Prostate gland (tissue), 2 donors: ENCODE measurements at regions not wholly inside any gene's neighbourhood (a gene's known extent, or its start where the extent isn't known, plus 50 kb on each side); places are given as distances from the start of the nearest gene placed in this dataset.
A peak's percentile ranks its signal among the peaks of the same experiment; 100 is the strongest.

Source experiments
- DNase-seq: peaks from one replicate; pipeline ENCODE4 v3.0.0-alpha.2; 2019; ENCODE audit warnings: low spot score
- H3K27ac ChIP-seq, 2 donors: fragments of 200-600 bp; sonication (generic); 2 replicates each; pipeline ENCODE4 v1.5.1; 2017 to 2019
- H3K27me3 ChIP-seq: fragments of 200-600 bp; sonication (generic); replicated peaks from 2 replicates; pipeline ENCODE4 v1.5.1; 2019; ENCODE audit not compliant: insufficient read depth
- H3K36me3 ChIP-seq, 2 donors: fragments of 200-600 bp; sonication (generic); 1 replicate in 1 of 2; 2 replicates in 1 of 2; pipeline versions ENCODE4 v1.5.1 to v1.8.1; 2017 to 2019
- H3K4me1 ChIP-seq: fragments of 200-600 bp; sonication (generic); replicated peaks from 2 replicates; pipeline ENCODE4 v1.5.1; 2019
- H3K4me3 ChIP-seq, 2 donors: fragments of 200-600 bp; sonication (generic); 2 replicates each; pipeline ENCODE4 v1.5.1; 2017 to 2019
- H3K9me3 ChIP-seq: fragments of 200-600 bp; sonication (generic); 2 replicates; pipeline ENCODE4 v1.5.1; 2017
- POLR2A ChIP-seq: fragments of 450-650 bp; IDR thresholded peaks from one replicate; pipeline ENCODE4 v1.6.1; 2016; ENCODE audit warnings: antibody characterized with exemption, mild to moderate bottlenecking
- POLR2AphosphoS5 ChIP-seq: sonication (generic); formaldehyde crosslinking; IDR thresholded peaks from one replicate; pipeline ENCODE4 v1.6.1; 2017; ENCODE audit warnings: antibody characterized with exemption
- WGBS: methylation state at CpG from one replicate; pipeline ENCODE4 v1.1.5; 2018; 5-methylcytosine and 5-hydroxymethylcytosine counted together
- intact Hi-C: fragments of 100-400 bp; cut with DNase I; formaldehyde crosslinking; loops from one replicate; pipeline ENCODE4 v1.14.2; 2022
- TF ChIP-seq, protein P1 (sequence below), 4 experiments: fragments of 200-600 bp in 2 of 4; fragments of 450-650 bp in 2 of 4; sonication (generic) in 2 of 4; IDR thresholded peaks; 1 replicate in 3 of 4; 2 replicates in 1 of 4; pipeline ENCODE4 v1.5.1; 2016 to 2019; ENCODE audit warnings: antibody characterized with exemption in 4 of 4, mild to moderate bottlenecking in 2 of 4, moderate library complexity in 2 of 4

GRCh38 chr9:82574911-82575310, 488.0 kb downstream of the RASEF start:
- no peak for TF ChIP-seq POLR2A
- no peak for TF ChIP-seq POLR2AphosphoS5
- TF ChIP-seq, protein P1, sequence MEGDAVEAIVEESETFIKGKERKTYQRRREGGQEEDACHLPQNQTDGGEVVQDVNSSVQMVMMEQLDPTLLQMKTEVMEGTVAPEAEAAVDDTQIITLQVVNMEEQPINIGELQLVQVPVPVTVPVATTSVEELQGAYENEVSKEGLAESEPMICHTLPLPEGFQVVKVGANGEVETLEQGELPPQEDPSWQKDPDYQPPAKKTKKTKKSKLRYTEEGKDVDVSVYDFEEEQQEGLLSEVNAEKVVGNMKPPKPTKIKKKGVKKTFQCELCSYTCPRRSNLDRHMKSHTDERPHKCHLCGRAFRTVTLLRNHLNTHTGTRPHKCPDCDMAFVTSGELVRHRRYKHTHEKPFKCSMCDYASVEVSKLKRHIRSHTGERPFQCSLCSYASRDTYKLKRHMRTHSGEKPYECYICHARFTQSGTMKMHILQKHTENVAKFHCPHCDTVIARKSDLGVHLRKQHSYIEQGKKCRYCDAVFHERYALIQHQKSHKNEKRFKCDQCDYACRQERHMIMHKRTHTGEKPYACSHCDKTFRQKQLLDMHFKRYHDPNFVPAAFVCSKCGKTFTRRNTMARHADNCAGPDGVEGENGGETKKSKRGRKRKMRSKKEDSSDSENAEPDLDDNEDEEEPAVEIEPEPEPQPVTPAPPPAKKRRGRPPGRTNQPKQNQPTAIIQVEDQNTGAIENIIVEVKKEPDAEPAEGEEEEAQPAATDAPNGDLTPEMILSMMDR (IDR thresholded peaks at IDR 0.05): no peak
- H3K36me3 ChIP-seq: no peaks in the 10 kb centered on the region
- intact Hi-C loops: no loop called here
- DNase-seq: no peak
- H3K4me1 ChIP-seq: no peaks in the 10 kb centered on the region
- no peak overlapping the region for H3K4me3 ChIP-seq
- H3K27me3 ChIP-seq: no peaks in the 10 kb centered on the region
- H3K27ac ChIP-seq: no peak overlapping the region
- no peaks in the 10 kb centered on the region for H3K9me3 ChIP-seq

GRCh38 chr9:82580921-82581320, 482.0 kb downstream of the RASEF start:
- intact Hi-C loops: no loop called here
- Histone ChIP-seq H3K27me3 (no peaks in the 10 kb centered on the region), H3K4me3 (no peak overlapping the region), H3K36me3 (no peaks in the 10 kb centered on the region), H3K9me3 (no peaks in the 10 kb centered on the region), H3K27ac (no peak overlapping the region), H3K4me1 (no peaks in the 10 kb centered on the region)
- TF ChIP-seq POLR2AphosphoS5 (no peak), POLR2A (no peak)
- TF ChIP-seq, protein P1 (IDR thresholded peaks at IDR 0.05): no peak
- WGBS: 14% methylated on average over 2 of the region's 2 CpGs
- peak; percentile 31 for DNase-seq

DNA sequence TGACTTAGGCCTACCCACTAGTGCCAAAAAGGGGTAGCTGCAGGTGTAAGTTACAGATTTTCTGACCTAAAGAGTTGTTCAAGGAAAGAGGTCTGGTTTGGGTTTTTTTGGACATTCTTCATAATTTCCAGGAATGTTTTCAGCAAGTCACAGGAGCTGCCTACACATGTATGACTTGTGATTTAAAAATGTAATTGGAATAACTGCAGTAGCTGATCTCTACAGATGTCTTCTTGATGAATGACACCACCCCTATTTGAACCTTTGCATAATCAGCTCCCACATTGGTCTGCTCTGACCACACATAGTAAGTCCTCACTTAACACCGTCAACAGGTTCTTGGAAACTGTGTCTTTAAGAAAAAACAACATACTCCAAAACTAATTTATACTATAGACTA, 481.4 kb downstream of the RASEF start:
- DNase-seq: no peak
- Histone ChIP-seq H3K36me3 (no peaks in the 10 kb centered on the region), H3K4me3 (no peak overlapping the region), H3K27ac (no peak overlapping the region), H3K9me3 (no peaks in the 10 kb centered on the region), H3K27me3 (no peaks in the 10 kb centered on the region), H3K4me1 (no peaks in the 10 kb centered on the region)
- intact Hi-C loops: no loop called here
- no peak for TF ChIP-seq POLR2A
- TF ChIP-seq, protein P1 (IDR thresholded peaks at IDR 0.05): no peak
- TF ChIP-seq POLR2AphosphoS5: no peak
- 93% methylated on average over 1 of the region's 1 CpG for WGBS

DNA sequence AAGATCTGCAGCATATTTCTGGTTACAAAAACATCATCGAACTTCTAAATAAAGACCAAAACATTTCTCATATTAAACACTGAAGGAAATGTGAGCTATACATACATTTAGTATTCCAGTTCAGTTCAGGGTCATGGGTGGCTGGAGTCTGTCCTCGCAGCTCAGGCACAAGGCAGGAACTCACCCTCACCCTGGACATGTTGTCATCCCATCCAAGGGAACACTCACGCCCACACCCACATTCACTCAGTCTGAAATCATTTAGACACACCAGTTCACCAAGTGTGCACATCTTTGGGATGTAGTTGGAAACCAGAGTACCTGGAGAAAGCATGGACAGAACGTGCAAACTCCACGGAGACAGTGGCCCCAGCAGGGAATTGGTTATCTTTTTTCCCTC, 481.0 kb downstream of the RASEF start:
- H3K36me3 ChIP-seq: no peaks in the 10 kb centered on the region
- H3K4me1 ChIP-seq: no peaks in the 10 kb centered on the region
- H3K9me3 ChIP-seq: no peaks in the 10 kb centered on the region
- DNase-seq: no peak
- H3K27me3 ChIP-seq: no peaks in the 10 kb centered on the region
- 94% methylated on average over 5 of the region's 5 CpGs for WGBS
- no peak overlapping the region for H3K4me3 ChIP-seq
- TF ChIP-seq, protein P1 (IDR thresholded peaks at IDR 0.05): no peak
- TF ChIP-seq POLR2A (no peak), POLR2AphosphoS5 (no peak)
- H3K27ac ChIP-seq: no peak overlapping the region
- intact Hi-C loops: no loop called here

DNA sequence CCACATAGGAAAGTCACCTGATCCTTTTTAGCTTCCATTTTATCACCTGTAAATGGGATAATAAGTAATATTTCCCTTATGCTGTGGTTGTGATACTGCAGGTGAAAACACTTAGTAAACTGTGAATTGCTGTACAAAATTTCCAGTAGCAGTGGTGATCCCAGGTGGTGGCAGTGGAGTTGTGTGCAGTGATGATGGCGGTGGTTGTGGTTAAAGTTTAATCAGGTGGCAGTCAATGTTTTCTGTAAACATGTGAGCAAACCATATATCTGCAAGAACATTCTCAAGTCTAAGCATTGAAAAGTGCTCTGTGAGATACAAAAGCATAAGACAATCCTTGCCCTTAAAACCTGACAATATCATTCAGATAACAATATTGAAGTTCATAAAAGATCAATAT, 480.2 kb downstream of the RASEF start:
- 88% methylated on average over 1 of the region's 1 CpG for WGBS
- DNase-seq: no peak
- intact Hi-C loops: no loop called here
- no peaks in the 10 kb centered on the region for H3K27me3 ChIP-seq
- H3K4me1 ChIP-seq: no peaks in the 10 kb centered on the region
- H3K9me3 ChIP-seq: no peaks in the 10 kb centered on the region
- H3K36me3 ChIP-seq: no peaks in the 10 kb centered on the region
- no peak overlapping the region for H3K27ac ChIP-seq
- H3K4me3 ChIP-seq: no peak overlapping the region
- TF ChIP-seq POLR2AphosphoS5: no peak
